Activated CD4-positive, alpha-beta T cell treated with anti-CD3 and anti-CD28 coated beads for 36 hours (primary cell): ENCODE measurements at regions not wholly inside any gene's neighbourhood (a gene's known extent, or its start where the extent isn't known, plus 50 kb on each side); places are given as distances from the start of the nearest gene placed in this dataset.
"Not testable (repeated sequence)": the region's sequence is repeated elsewhere in the genome, so short reads cannot be mapped to it uniquely, and the experiment has no call there.

Source experiments
- ATAC-seq: fragments of 200-7000 bp; cut with Tn5 transposase; one replicate; pipeline ENCODE4 v1.10.0; 2021; ENCODE audit warnings: mild to moderate bottlenecking, moderate library complexity
- CTCF ChIA-PET: fragments of 350-600 bp; sonication (Branson Sonifier 250); formaldehyde crosslinking; loops from one replicate; lab custom pipeline; 2021; ENCODE audit warnings: antibody characterized with exemption; lab: Charles Lee
- POLR2A ChIA-PET: fragments of 350-600 bp; sonication (Branson Sonifier 250); formaldehyde crosslinking; loops from one replicate; lab custom pipeline; 2021; ENCODE audit warnings: antibody characterized with exemption, inconsistent platforms; lab: Charles Lee
- DNase-seq: peaks from one replicate; pipeline ENCODE4 v3.0.0-alpha.2; 2020
- H3K27ac Mint-ChIP-seq: one replicate; pipeline ENCODE4 v1.8.0; 2021; ENCODE audit warnings: mixed read lengths
- H3K27me3 Mint-ChIP-seq: one replicate; pipeline ENCODE4 v1.8.0; 2021; ENCODE audit warnings: mixed read lengths
- H3K36me3 Mint-ChIP-seq: one replicate; pipeline ENCODE4 v1.8.0; 2021; ENCODE audit warnings: low read depth, mixed read lengths
- H3K4me1 Mint-ChIP-seq: one replicate; pipeline ENCODE4 v1.8.0; 2021; ENCODE audit warnings: mixed read lengths
- H3K4me3 Mint-ChIP-seq: one replicate; pipeline ENCODE4 v1.8.0; 2021; ENCODE audit warnings: mild to moderate bottlenecking, moderate library complexity, mixed read lengths
- H3K9me3 Mint-ChIP-seq: one replicate; pipeline ENCODE4 v1.8.0; 2021; ENCODE audit warnings: low read depth, mixed read lengths
- intact Hi-C, 2 experiments: fragments of 100-400 bp; cut with DNase I in 1 of 2; cut with micrococcal nuclease in 1 of 2; formaldehyde crosslinking; loops; one replicate each; pipeline versions ENCODE4 v1.14.2 to v1.15.1; 2022 to 2024; cut with DNase I, micrococcal nuclease

DNA sequence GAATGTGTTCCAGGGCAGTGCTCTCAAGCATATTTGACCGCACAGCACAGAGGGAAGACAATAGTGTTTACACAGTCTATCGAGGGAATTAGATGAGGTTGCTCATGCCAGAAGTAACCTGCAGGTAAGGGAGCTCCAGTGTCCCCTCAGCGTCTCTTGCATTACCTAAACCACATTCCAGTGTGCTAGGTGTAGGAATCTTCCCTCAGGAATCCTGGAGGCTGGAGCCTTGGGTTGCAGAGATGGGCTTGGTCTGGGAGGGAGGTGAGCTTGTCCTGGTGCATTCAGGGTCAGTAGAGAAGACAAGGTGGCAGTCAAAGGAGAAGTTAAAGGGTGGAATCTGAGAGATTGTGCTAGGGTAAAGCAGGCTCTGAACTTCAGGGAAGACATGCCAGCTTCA lies 56.3 kb downstream of the SOX14 start:
- ATAC-seq (no peak), DNase-seq (no peak)
- intact Hi-C loops = no loop called here
- Mint-ChIP-seq H3K4me3 (no peak overlapping the region), H3K27ac (no peak overlapping the region), H3K27me3 (peaks cover 6% of the 10 kb centered on the region), H3K36me3 (no peaks in the 10 kb centered on the region), H3K9me3 (no peaks in the 10 kb centered on the region), H3K4me1 (no peaks in the 10 kb centered on the region)
- ChIA-PET POLR2A (no interaction called here), CTCF (no interaction called here)

DNA sequence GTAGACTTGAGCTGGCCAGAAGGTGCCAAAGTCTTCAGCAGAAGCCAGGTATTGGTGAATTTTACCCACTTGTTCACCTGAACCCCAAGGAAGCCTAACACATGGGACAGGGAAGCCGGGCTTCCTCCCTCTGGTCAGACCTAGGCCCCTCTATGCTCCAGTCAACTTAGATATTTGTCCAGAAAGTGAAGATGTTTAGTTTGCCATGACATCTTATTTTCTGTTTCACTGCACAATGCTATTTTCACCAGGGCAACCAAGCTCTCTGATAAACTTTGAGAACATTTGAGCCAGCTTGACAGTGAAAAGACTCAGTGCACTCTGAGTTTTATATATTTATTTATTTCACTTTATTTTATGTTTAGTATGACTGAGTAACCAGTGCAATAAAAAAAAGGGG lies 71.0 kb downstream of the SOX14 start:
- no peak overlapping the region for H3K4me3 Mint-ChIP-seq
- ChIA-PET CTCF (no interaction called here), POLR2A (no interaction called here)
- intact Hi-C loops = no loop called here
- DNase-seq (no peak), ATAC-seq (no peak)
- H3K36me3 Mint-ChIP-seq = no peaks in the 10 kb centered on the region
- H3K27me3 Mint-ChIP-seq = peaks cover 9% of the 10 kb centered on the region
- H3K4me1 Mint-ChIP-seq = no peaks in the 10 kb centered on the region
- H3K27ac Mint-ChIP-seq = no peak overlapping the region
- H3K9me3 Mint-ChIP-seq = peaks cover 5% of the 10 kb centered on the region

DNA sequence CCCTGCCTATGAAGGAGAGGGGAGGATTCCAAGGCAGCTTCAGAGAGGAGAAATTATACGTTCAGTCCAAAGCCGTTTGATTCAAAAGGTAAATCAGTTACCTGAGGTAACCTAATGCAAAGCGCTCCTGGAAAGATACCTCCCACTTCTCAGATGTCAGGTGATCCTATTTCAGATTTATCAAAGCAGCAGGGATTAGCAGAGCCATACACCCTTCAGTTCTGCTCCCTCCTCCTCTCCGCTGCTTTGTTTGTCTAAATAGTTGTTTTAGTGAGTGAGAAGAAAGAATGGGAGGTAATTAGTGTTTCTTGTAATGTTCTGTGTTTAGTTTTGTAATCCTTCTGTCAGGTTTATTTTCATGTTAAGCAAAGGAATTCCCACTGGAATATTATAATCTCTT lies 81.1 kb downstream of the SOX14 start:
- intact Hi-C loops = no loop called here
- no peak overlapping the region for H3K4me3 Mint-ChIP-seq

DNA sequence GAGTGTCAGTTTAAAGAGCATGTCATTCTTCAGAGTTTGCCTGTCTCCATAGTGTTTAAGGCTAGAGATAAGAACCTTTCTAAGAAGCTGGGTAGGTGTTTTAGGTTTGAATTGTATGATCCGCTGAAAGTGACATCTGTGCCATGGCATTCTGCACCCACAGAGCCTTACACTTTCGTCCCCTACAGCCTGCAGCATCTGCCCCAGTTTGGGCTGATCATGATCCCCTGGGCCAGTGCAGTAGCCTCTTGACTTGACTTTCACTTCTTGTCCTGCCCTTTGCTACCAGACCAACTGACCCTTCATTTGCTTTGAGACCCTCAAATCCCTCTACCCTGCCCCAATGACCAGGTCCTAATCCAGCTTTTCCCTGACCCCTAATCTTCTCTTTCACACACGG lies 81.6 kb downstream of the SOX14 start:
- Mint-ChIP-seq H3K9me3 (no peaks in the 10 kb centered on the region), H3K36me3 (no peaks in the 10 kb centered on the region), H3K4me3 (no peak overlapping the region), H3K27ac (no peak overlapping the region), H3K4me1 (no peaks in the 10 kb centered on the region), H3K27me3 (peaks cover 13% of the 10 kb centered on the region)
- DNase-seq = no peak
- intact Hi-C loops = no loop called here
- CTCF ChIA-PET = no interaction called here
- no peak for ATAC-seq
- POLR2A ChIA-PET = no interaction called here

More for the DNA sequence above, 81.1 kb downstream of the SOX14 start:
- no peaks in the 10 kb centered on the region for H3K36me3 Mint-ChIP-seq
- no peak overlapping the region for H3K27ac Mint-ChIP-seq
- no peaks in the 10 kb centered on the region for H3K4me1 Mint-ChIP-seq
- no peak for DNase-seq
- no peaks in the 10 kb centered on the region for H3K9me3 Mint-ChIP-seq
- ChIA-PET POLR2A (no interaction called here), CTCF (no interaction called here)
- no peak for ATAC-seq
- peaks cover 11% of the 10 kb centered on the region for H3K27me3 Mint-ChIP-seq

DNA sequence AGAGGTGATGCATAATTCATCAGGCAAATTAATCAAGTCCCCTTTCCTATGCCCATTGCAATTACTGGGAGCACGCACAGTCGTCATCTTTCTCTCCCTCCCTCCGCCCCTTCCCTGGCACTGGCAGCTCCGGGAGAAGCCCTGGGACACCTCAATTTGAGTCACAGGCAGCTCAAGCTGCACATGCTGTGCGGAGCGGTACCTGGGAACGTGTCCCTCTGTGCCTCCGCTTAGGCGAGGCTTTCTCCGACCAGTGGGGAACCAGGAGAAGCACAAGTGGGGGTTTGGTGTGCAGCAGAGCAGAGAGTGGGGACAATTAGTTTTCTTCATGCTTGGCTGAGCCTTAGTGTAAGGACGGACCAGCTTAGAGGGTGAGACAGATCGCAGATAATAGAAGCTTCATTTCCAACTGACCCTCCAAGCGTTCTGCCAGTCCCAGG lies 88.3 kb downstream of the SOX14 start:
- DNase-seq (no peak), ATAC-seq (no peak)
- H3K27ac Mint-ChIP-seq = no peak overlapping the region
- CTCF ChIA-PET = no interaction called here
- peaks cover 10% of the 10 kb centered on the region for H3K27me3 Mint-ChIP-seq
- intact Hi-C loops = no loop called here
- no peaks in the 10 kb centered on the region for H3K4me1 Mint-ChIP-seq
- POLR2A ChIA-PET = no interaction called here
- no peak overlapping the region for H3K4me3 Mint-ChIP-seq
- H3K9me3 Mint-ChIP-seq = no peaks in the 10 kb centered on the region
- H3K36me3 Mint-ChIP-seq = no peaks in the 10 kb centered on the region

DNA sequence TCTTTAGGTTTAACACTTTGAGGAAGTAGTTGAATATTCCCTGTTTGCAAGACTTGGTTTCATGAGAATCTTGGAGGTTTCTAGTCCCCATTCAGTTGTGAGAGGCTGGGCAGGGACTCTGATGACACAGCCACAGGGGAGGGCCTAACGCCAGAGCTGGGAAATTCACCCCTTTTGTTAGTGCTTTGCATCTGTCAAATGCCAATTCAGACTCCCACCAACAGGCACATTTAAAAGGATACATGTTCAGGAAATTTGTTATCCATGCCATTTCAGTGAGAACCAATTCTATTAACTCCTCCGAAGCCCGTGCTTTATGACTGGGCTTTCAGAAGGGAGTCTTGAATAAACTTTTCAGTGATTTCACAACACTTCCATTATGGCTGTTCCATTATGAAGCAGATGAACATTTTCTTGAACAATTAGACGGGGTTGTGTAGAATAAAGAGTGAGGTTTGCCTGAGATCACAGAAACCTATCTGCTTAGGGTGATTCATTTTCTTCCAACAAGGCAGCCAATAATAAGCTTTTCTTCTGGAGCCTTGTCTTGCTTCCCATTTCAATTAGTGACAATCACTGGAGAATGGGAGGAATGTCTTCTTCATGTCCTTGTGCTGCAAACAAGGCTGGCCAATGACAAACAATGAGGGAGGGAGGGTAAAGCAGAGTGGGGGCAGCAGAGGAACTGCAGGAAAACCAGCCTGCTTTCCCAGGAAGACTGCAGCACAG lies 90.6 kb downstream of the SOX14 start:
- DNase-seq (no peak), ATAC-seq (no peak)
- CTCF ChIA-PET = interaction anchor here (1.0 kb wide), 1 partner anchor 8 kb away, joined by 3 read pairs; no protein-coding TSS in a partner anchor
- H3K4me1 Mint-ChIP-seq = no peaks in the 10 kb centered on the region
- peaks cover 4% of the 10 kb centered on the region for H3K27me3 Mint-ChIP-seq
- intact Hi-C loops = no loop called here
- POLR2A ChIA-PET = no interaction called here
- H3K27ac Mint-ChIP-seq = no peak overlapping the region
- no peaks in the 10 kb centered on the region for H3K36me3 Mint-ChIP-seq
- H3K4me3 Mint-ChIP-seq = no peak overlapping the region
- no peaks in the 10 kb centered on the region for H3K9me3 Mint-ChIP-seq

DNA sequence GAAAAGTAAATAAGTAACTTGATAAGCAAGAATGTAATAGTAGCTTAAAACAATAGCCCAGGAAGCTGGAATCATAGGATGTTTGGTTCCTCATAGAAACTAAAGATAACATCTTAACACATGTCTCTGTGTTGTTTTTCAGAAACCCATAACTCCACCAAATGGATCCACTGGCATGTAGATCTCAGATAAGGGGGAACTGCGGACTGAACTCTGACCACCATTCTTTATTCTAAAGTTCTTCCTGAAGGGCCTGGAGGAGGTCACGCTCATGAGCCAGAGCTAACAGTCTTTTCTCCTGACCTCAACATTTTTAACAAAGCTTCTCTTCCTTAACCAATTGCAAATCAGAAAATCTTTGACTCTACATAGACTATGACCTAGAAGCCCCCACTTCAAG lies 101.9 kb downstream of the SOX14 start:
- intact Hi-C loops = loop anchor here in 1 of 2 experiments (10.0 kb wide), 1 partner anchor 61 kb away; no protein-coding TSS in a partner anchor
- POLR2A ChIA-PET = no interaction called here
- H3K4me1 Mint-ChIP-seq = no peaks in the 10 kb centered on the region
- ATAC-seq (no peak), DNase-seq (no peak)
- H3K27me3 Mint-ChIP-seq = peaks cover 2% of the 10 kb centered on the region
- H3K4me3 Mint-ChIP-seq = no peak overlapping the region
- CTCF ChIA-PET = no interaction called here
- no peak overlapping the region for H3K27ac Mint-ChIP-seq
- H3K36me3 Mint-ChIP-seq = no peaks in the 10 kb centered on the region
- H3K9me3 Mint-ChIP-seq = peaks cover 16% of the 10 kb centered on the region

DNA sequence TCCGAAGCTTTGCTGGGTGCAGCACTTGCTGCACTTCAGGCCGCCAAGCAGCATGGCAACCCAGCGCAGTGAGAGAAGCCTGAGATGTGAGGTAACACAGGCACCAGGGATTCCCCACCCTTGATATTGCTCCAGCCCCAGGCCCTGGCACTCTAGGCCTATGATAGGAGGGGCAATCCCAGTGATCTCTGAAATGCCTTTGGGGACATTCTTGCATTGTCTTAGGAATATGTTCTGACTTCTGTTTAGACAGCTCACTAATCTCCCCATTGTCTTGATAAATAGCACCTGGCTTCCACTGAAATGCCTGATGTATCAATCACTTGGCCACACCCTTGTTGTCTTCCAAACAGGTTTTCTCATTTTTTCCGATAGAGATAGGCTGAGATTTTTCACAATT lies 102.8 kb downstream of the SOX14 start:
- Mint-ChIP-seq H3K27me3 (peaks cover 2% of the 10 kb centered on the region), H3K36me3 (no peaks in the 10 kb centered on the region), H3K4me1 (no peaks in the 10 kb centered on the region), H3K9me3 (peaks cover 25% of the 10 kb centered on the region), H3K4me3 (no peak overlapping the region), H3K27ac (no peak overlapping the region)
- DNase-seq (no peak), ATAC-seq (no peak)
- CTCF ChIA-PET = interaction anchor here (0.6 kb wide), 1 partner anchor 78 kb away, joined by 3 read pairs; no protein-coding TSS in a partner anchor
- intact Hi-C loops = loop anchor here in 1 of 2 experiments (10.0 kb wide), 1 partner anchor 62 kb away; no protein-coding TSS in a partner anchor
- POLR2A ChIA-PET = no interaction called here

DNA sequence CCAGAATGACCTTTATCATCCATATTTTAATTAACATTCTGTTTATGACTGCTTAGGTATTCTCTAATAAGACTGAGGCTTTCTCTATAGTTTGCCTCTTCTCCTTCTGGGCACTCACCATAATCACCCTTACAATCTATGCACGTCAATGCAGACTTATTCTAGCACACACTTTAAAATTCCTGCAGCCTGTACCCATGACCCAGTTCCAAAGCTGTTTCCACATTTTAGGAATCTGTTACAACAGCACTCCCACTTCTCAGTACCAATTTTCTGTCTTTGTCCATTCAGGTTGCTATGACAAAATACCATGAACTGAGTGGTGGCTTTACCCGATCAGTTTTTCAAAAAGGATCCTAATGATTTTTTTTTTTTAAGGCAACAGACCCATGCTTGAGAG lies 103.5 kb downstream of the SOX14 start:
- no peaks in the 10 kb centered on the region for H3K4me1 Mint-ChIP-seq
- CTCF ChIA-PET = interaction anchor here (0.6 kb wide), 1 partner anchor 78 kb away, joined by 3 read pairs; no protein-coding TSS in a partner anchor
- no peak overlapping the region for H3K27ac Mint-ChIP-seq
- POLR2A ChIA-PET = no interaction called here
- ATAC-seq (no peak), DNase-seq (no peak)
- peaks cover 2% of the 10 kb centered on the region for H3K27me3 Mint-ChIP-seq
- intact Hi-C loops = loop anchor here in 1 of 2 experiments (10.0 kb wide), 1 partner anchor 63 kb away; no protein-coding TSS in a partner anchor
- peaks cover 29% of the 10 kb centered on the region for H3K9me3 Mint-ChIP-seq
- H3K36me3 Mint-ChIP-seq = no peaks in the 10 kb centered on the region
- no peak overlapping the region for H3K4me3 Mint-ChIP-seq

DNA sequence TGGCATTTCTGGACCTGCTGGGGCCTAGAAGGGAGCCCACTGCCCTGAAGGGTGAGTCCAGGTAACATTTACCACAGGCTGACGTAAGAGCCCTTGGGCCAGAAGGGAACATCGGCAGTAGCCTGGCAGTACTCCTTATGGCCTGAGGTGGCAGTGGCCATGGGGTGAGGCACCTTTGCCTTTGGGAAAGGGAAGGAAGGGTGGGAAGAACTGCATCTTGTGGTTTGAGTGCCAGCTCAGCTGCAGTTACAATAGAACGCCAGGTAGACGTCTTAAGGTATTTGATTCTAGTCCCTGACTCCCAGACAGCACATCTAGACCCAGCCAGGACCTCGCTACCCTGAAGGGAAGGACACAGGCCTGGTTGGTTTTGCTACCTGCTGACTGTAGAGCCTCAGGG lies 104.9 kb downstream of the SOX14 start:
- peaks cover 34% of the 10 kb centered on the region for H3K9me3 Mint-ChIP-seq
- no peak overlapping the region for H3K27ac Mint-ChIP-seq
- H3K27me3 Mint-ChIP-seq = no peaks in the 10 kb centered on the region
- intact Hi-C loops = loop anchor here in 1 of 2 experiments (10.0 kb wide), 1 partner anchor 64 kb away; no protein-coding TSS in a partner anchor
- H3K4me3 Mint-ChIP-seq = no peak overlapping the region
- DNase-seq (no peak), ATAC-seq (no peak)
- ChIA-PET POLR2A (no interaction called here), CTCF (interaction anchor here (0.6 kb wide), 1 partner anchor 9 kb away, joined by 3 read pairs; no protein-coding TSS in a partner anchor)
- H3K36me3 Mint-ChIP-seq = no peaks in the 10 kb centered on the region
- H3K4me1 Mint-ChIP-seq = no peaks in the 10 kb centered on the region

DNA sequence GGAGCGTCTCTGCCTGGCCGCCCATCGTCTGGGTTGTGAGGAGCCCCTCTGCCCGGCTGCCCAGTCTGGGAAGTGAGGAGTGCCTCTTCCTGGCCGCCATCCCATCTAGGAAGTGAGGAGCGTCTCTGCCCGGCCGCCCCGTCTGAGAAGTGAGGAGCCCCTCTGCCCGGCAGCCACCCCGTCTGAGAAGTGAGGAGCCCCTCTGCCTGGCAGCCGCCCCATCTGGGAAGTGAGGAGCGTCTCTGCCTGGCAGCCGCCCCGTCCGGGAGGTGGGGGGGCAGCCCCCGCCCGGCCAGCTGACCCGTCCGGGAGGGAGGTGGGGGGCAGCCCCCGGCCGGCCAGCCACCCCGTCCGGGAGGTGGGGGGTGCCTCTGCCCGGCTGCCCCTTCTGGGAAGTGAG lies 108.5 kb downstream of the SOX14 start:
- H3K4me3 Mint-ChIP-seq, DNase-seq, H3K36me3 Mint-ChIP-seq, H3K27me3 Mint-ChIP-seq, H3K27ac Mint-ChIP-seq, intact Hi-C loops, H3K4me1 Mint-ChIP-seq, ATAC-seq, POLR2A ChIA-PET: not testable (repeated sequence)
- peaks cover 41% of the 10 kb centered on the region for H3K9me3 Mint-ChIP-seq
- CTCF ChIA-PET = interaction anchor here (0.7 kb wide), 1 partner anchor 153 kb away, joined by 3 read pairs; no protein-coding TSS in a partner anchor

DNA sequence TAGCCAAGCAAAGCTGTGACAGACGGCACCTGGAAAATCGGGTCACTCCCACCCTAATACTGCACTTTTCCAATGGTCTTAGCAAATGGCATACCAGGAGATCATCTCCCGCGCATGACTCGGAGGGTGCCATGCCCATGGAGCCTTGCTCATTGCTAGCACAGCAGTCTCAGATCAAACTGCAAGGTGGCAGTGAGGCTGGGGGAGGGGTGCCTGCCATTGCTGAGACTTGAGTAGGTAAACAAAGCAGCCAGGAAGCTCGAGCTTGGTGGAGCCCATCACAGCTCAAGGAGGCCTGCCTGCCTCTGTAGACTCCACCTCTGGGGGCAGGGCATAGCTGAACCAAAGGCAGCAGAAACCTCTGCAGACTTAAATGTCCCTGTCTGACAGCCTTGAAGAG lies 113.1 kb upstream of the CLDN18 start:
- H3K27me3 Mint-ChIP-seq = peaks cover 18% of the 10 kb centered on the region
- H3K4me1 Mint-ChIP-seq, H3K9me3 Mint-ChIP-seq, POLR2A ChIA-PET, H3K36me3 Mint-ChIP-seq, intact Hi-C loops, DNase-seq, H3K27ac Mint-ChIP-seq, ATAC-seq, H3K4me3 Mint-ChIP-seq: not testable (repeated sequence)
- CTCF ChIA-PET = interaction anchor here (1.0 kb wide), 1 partner anchor 27 kb away, joined by 3 read pairs; no protein-coding TSS in a partner anchor
